NCI-H2081 treated with DMSO at 0.1 percent for 48 hours (cell line): ENCODE measurements at regions not wholly inside any gene's neighbourhood (a gene's known extent, or its start where the extent isn't known, plus 50 kb on each side); places are given as distances from the start of the nearest gene placed in this dataset.
"Not testable (repeated sequence)": the region's sequence is repeated elsewhere in the genome, so short reads cannot be mapped to it uniquely, and the experiment has no call there.

Source experiments
- DNase-seq: peaks from one replicate; lab custom pipeline; 2025; lab: John Stamatoyannopoulos, UW

GRCh38 chr6:28623242-28623641, 97.6 kb downstream of the GPX5 start:
- not testable (repeated sequence) for DNase-seq

DNA sequence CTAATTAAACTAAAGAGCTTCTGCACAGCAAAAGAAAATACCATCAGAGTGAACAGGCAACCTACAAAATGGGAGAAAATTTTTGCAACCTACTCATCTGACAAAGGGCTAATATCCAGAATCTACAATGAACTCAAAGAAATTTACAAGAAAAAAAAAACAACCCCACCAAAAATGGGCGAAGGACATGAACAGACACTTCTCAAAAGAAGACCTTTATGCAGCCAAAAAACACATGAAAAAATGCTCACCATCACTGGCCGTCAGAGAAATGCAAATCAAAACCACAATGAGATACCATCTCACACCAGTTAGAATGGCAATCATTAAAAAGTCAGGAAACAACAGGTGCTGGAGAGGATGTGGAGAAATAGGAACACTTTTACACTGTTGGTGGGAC, 100.7 kb downstream of the GPX5 start:
- not testable (repeated sequence) for DNase-seq

DNA sequence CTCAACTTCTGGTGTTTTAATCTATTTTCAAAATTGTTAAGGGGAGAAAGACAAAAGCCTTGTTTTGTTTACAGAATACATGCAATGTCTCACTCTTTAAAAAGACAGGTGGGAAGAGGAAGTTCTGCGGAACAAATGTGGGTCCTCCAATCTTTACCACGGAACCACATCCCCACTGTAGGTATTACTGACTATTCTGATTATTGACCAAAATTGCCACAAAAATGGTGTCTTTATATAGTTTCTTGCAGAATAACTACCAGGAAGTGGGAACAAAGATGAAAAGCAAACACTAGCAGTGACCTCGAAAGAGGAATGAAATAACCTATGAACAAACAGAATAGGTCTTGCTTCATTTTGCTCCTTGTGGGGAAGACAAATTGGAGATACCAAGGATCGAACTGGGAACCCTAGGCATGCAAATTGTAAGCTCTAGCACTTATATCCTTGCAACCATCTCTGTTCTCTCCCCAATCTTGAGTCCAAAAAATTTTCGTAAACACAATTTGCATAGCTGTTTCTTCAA, 106.7 kb downstream of the GPX5 start:
- no peak for DNase-seq

GRCh38 chr6:28633445-28634215, 107.9 kb downstream of the GPX5 start:
- no peak for DNase-seq

DNA sequence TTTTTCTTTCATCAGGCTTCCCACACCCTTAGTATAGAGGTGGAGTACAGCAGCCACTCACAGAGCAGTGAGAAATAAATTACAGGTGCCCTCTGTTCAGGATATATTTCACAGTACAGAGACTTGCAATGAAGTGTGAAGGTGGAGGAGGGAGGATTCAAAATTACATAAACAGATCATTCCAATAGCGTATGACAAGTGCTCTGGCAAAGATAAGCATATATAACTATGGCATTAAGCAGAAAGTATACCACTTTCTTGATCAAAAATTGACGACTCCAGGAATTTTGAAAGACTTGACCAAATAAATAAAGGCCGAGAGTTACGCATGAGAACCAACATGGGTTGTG, 108.7 kb downstream of the GPX5 start:
- DNase-seq: no peak

- DNase-seq: peak; percentile 3
Measured at GRCh38 chr6:28634761-28635546, 109.3 kb downstream of the GPX5 start.

- DNase-seq: no peak
Measured at GRCh38 chr6:28635547-28636158, 110.0 kb downstream of the GPX5 start.

- no peak for DNase-seq
Measured at GRCh38 chr6:28638787-28639430, 113.2 kb downstream of the GPX5 start.

DNA sequence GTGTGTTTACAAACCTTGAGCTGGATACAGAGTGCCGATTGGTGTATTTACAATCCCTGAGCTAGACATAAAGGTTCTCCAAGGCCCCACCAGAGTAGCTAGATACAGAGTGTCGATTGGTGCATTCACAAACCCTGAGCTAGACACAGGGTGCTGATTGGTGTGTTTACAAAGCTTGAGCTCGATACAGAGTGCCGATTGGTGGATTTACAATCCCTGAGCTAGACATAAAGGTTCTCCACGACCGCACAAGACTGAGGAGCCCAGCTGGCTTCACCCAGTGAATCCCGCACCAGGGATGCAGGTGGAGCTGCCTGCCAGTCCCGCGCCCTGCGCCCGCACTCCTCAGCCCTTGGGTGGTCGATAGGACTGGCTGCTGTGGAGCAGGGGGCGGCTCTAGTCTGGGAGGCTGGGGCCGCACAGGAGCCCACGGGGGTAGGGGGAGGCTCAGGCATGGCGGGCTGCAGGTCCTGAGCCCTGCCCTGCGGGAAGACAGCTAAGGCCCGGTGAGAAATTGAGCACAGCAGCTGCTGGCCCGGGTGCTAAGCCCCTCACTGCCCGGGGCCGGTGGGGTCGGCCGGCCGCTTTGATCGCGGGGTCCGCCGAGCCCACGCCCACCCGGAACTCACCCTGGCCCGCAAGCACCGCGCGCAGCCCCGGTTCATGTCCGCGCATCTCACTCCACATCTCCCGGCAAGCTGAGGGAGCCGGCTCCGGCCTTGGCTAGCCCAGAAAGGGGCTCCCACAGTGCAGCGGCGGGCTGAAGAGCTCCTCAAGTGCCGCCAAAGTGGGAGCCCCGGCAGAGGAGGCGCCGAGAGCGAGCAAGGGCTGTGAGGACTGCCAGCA, 114.0 kb downstream of the GPX5 start:
- DNase-seq: not testable (repeated sequence)

DNA sequence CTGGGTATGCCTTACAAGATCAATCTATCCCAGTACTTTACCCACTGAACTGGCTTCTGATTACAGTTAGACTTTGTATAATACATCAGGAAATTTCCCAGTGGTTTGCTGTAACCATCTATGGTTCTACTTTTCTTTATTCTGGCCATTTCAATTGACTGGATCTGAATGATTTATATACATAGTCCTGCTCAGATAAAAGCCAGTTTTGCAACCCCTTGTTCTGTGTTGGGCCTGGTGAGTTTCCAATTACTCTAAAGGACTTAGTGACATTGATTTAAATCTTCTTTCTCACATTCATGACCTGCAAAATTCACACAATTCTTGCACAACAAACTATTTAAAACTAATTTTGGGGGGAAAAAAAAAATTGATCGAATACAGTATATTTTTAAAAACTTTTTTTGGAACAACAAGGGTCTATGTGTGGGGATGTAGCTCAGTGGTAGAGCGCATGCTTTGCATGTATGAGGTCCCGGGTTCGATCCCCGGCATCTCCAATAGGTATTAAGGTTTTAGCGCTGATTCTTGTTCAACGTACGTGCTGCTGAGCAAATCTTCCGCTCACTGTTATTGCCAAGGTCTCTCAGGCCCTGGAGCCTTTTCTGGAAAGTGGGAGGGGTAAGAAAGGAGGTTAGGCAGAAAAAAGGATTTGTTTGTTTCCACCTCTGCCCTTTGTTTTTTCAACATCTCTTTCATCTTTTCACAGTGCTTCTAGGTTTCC, 117.5 kb downstream of the GPX5 start:
- DNase-seq: no peak

DNA sequence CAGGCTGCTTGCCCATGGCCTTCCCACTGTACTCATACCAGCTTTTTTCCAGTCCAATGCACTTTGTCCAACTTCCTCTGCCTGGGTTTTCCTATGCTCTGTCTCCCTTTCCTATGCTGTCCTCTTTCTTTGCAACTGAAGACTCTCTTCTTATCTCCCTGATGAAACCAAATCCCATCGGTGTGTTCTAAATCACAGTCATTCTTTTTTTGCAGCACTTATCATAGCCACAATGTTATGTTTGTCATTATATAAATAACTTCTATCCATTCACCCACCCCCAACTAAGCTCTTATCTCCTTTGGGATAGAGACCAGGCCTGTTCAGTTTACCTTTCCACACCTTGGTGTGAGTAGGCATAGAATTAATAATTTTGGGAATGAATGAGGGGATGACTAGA, 121.0 kb downstream of the GPX5 start:
- no peak for DNase-seq

GRCh38 chr6:28648035-28648877, 122.6 kb downstream of the GPX5 start:
- DNase-seq: peak; percentile 69

- no peak for DNase-seq
Measured at GRCh38 chr6:28648878-28649375, 123.2 kb downstream of the GPX5 start.

- DNase-seq: no peak
Measured at GRCh38 chr6:28651161-28651560, 125.5 kb downstream of the GPX5 start.

DNA sequence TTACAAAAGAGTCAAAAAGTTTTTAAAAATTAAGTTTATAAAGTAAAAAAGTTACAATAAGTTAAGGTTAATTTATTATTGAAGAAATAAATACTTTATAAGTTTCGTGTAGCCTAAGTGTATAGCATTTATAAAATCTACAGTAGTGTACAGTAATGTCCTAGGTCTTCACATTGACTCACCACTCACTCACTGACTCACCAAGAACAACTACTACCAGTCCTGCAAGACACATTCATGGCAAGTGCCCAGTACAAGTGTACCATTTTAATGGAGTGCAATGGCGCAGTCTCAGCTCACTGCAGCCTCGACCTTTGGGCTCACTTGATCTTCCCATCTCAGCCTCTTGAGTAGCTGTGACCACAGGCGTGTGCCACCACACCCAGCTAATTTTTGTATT, 128.2 kb downstream of the GPX5 start:
- DNase-seq: no peak

- no peak for DNase-seq
Measured at GRCh38 chr6:28655164-28655563, 129.5 kb downstream of the GPX5 start.

GRCh38 chr6:28656715-28657114, 131.0 kb downstream of the GPX5 start:
- DNase-seq: no peak

GRCh38 chr6:28657381-28657768, 131.7 kb downstream of the GPX5 start:
- DNase-seq: no peak

GRCh38 chr6:28657769-28658465, 132.2 kb downstream of the GPX5 start:
- peak; percentile 18 for DNase-seq
